Mesenchymal stem cell (in vitro differentiated cells and primary cell): ENCODE measurements at regions not wholly inside any gene's neighbourhood (a gene's known extent, or its start where the extent isn't known, plus 50 kb on each side); places are given as distances from the start of the nearest gene placed in this dataset.
"Not testable (repeated sequence)": the region's sequence is repeated elsewhere in the genome, so short reads cannot be mapped to it uniquely, and the experiment has no call there.

Experiments
- DNase-seq: peaks from one replicate; pipeline ENCODE4 v3.0.0-alpha.2; 2013
- H2AFZ ChIP-seq: one replicate; pipeline ENCODE4 v1.6.1; 2013; ENCODE audit warnings: low read depth, mild to moderate bottlenecking, control low read depth, inconsistent platforms, low read length, moderate library complexity
- H2AK5ac ChIP-seq: 2 replicates; pipeline ENCODE4 v1.6.1; 2013; ENCODE audit warnings: low read length, moderate library complexity, mild to moderate bottlenecking, inconsistent platforms; ENCODE audit not compliant: severe bottlenecking
- H2BK120ac ChIP-seq: one replicate; pipeline ENCODE4 v1.6.1; 2013; ENCODE audit warnings: low read depth, mild to moderate bottlenecking, inconsistent platforms, low read length, moderate library complexity
- H2BK12ac ChIP-seq, 2 experiments: one replicate each; pipeline ENCODE4 v1.6.1; 2013; ENCODE audit warnings: inconsistent platforms in 2 of 2, low read length in 2 of 2, mild to moderate bottlenecking in 2 of 2, moderate library complexity in 2 of 2, control low read depth in 1 of 2
- H2BK15ac ChIP-seq: one replicate; pipeline ENCODE4 v1.6.1; 2013; ENCODE audit warnings: mild to moderate bottlenecking, low read depth, inconsistent platforms; ENCODE audit not compliant: poor library complexity, severe bottlenecking
- H2BK5ac ChIP-seq: 2 replicates; pipeline ENCODE4 v1.6.1; 2013; ENCODE audit warnings: low read depth, mild to moderate bottlenecking, low read length, control low read depth, inconsistent platforms; ENCODE audit not compliant: poor library complexity, severe bottlenecking
- H3K14ac ChIP-seq, 2 experiments: one replicate each; pipeline ENCODE4 v1.6.1; 2013; ENCODE audit warnings: inconsistent platforms in 2 of 2, low read length in 2 of 2, control low read depth in 1 of 2, mild to moderate bottlenecking in 1 of 2, moderate library complexity in 1 of 2
- H3K18ac ChIP-seq, 2 experiments: one replicate each; pipeline ENCODE4 v1.6.1; 2013; ENCODE audit warnings: inconsistent platforms in 2 of 2, low read length in 2 of 2, control low read depth in 1 of 2, low read depth in 1 of 2, mild to moderate bottlenecking in 1 of 2
- H3K23ac ChIP-seq, 2 experiments: one replicate each; pipeline ENCODE4 v1.6.1; 2013; ENCODE audit warnings: inconsistent platforms in 2 of 2, low read length in 2 of 2, mild to moderate bottlenecking in 2 of 2, moderate library complexity in 2 of 2, control low read depth in 1 of 2
- H3K27ac ChIP-seq: 2 replicates; pipeline ENCODE4 v1.5.1; 2013; ENCODE audit warnings: mild to moderate bottlenecking, moderate library complexity, low read length, control low read depth, inconsistent platforms; ENCODE audit not compliant: poor library complexity, severe bottlenecking
- H3K27me3 ChIP-seq, 2 experiments: 2 replicates each; pipeline versions ENCODE4 v1.6.1 to v1.7.0; 2013; ENCODE audit warnings: low read length in 2 of 2, mild to moderate bottlenecking in 2 of 2, moderate library complexity in 2 of 2, control low read depth in 1 of 2, inconsistent platforms in 1 of 2; ENCODE audit not compliant: control insufficient read depth in 1 of 2, insufficient read depth in 1 of 2
- H3K36me3 ChIP-seq, 2 experiments: 2 replicates each; pipeline versions ENCODE4 v1.6.1 to v1.7.0; 2013; ENCODE audit warnings: low read length in 2 of 2, control low read depth in 1 of 2, inconsistent platforms in 1 of 2, low read depth in 1 of 2, mild to moderate bottlenecking in 1 of 2; ENCODE audit not compliant: insufficient read depth in 2 of 2, control insufficient read depth in 1 of 2
- H3K4ac ChIP-seq, 2 experiments: one replicate each; pipeline ENCODE4 v1.6.1; 2013; ENCODE audit warnings: inconsistent platforms in 2 of 2, low read length in 2 of 2, mild to moderate bottlenecking in 2 of 2, moderate library complexity in 2 of 2, control low read depth in 1 of 2, low read depth in 1 of 2
- H3K4me1 ChIP-seq: 2 replicates; pipeline ENCODE4 v1.6.1; 2013; ENCODE audit warnings: low read depth, low read length, control low read depth; ENCODE audit not compliant: control insufficient read depth, insufficient read depth
- H3K4me2 ChIP-seq: 2 replicates; pipeline ENCODE4 v1.6.1; 2013; ENCODE audit warnings: low read length, mild to moderate bottlenecking, inconsistent platforms; ENCODE audit not compliant: poor library complexity, severe bottlenecking
- H3K4me3 ChIP-seq, 2 experiments: 2 replicates each; pipeline versions ENCODE4 v1.5.1 to v1.7.0; 2013; ENCODE audit warnings: low read length in 2 of 2, mild to moderate bottlenecking in 2 of 2, control low read depth in 1 of 2, low read depth in 1 of 2; ENCODE audit not compliant: insufficient read depth in 1 of 2
- H3K79me1 ChIP-seq: replicated peaks from 2 replicates; pipeline ENCODE4 v1.6.1; 2013; ENCODE audit warnings: mild to moderate bottlenecking, control low read depth, low read length, inconsistent platforms; ENCODE audit not compliant: poor library complexity, severe bottlenecking
- H3K9ac ChIP-seq: 2 replicates; pipeline ENCODE4 v1.7.0; 2013; ENCODE audit warnings: mild to moderate bottlenecking, low read length, moderate library complexity
- H3K9me3 ChIP-seq: 2 replicates; pipeline ENCODE4 v1.7.0; 2013; ENCODE audit warnings: mild to moderate bottlenecking, low read length; ENCODE audit not compliant: control insufficient read depth
- H4K8ac ChIP-seq: one replicate; pipeline ENCODE4 v1.6.1; 2013; ENCODE audit warnings: inconsistent platforms, mild to moderate bottlenecking, low read length, moderate library complexity
- H4K91ac ChIP-seq: one replicate; pipeline ENCODE4 v1.6.1; 2013; ENCODE audit warnings: mild to moderate bottlenecking, low read length, inconsistent platforms
- WGBS: methylation state at CpG from one replicate; pipeline ENCODE4 v1.1.7; 2013; ENCODE audit warnings: mixed read lengths; 5-methylcytosine and 5-hydroxymethylcytosine counted together

DNA sequence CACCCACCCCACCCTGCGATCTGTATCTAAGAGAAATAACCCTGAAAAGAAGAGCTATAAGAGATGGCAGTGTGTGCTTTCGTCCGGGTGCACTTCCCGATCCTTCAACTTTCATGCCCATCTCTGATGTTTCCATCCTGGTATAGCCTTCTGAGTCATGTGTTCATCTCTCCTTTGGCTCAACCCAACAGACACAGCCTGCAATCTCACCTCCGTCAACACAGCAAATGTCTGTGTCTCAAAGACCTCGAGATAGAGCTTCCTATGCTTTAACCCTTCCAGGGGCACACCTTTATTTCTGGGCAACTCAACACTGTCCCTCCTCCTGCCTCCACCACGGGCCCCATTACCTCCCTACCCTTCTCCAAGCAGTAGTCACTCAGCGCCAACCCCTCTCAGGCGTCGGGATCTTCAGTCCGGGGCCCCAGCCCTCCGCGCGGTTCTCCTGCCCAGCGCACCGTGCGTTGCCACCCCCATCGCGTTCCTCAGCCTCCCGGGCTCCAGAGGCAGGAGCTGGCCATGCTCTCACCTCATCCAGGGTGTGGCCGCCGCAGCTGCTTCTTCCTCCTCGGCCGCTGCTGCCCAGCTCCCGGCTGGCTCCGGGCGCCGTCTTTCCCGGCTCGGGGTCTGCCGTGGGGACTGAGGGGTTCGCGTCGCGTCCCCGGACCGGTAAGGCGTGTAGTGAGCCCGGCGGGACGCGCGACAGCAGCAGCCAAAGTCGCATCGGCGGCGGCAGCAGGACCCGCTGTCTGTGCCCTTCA, 153.7 kb upstream of the NBPF19 start:
- no CpG with 5 or more reads among the region's 48 CpGs for WGBS
- not testable (repeated sequence) for H3K18ac ChIP-seq, H3K27me3 ChIP-seq, H2AK5ac ChIP-seq, H3K9me3 ChIP-seq, DNase-seq, H2BK5ac ChIP-seq, H4K91ac ChIP-seq, H3K4ac ChIP-seq, H3K14ac ChIP-seq, H4K8ac ChIP-seq, H3K79me1 ChIP-seq, H3K4me3 ChIP-seq, H3K23ac ChIP-seq, H3K27ac ChIP-seq, H2BK120ac ChIP-seq, H3K4me2 ChIP-seq, H2BK12ac ChIP-seq, H2BK15ac ChIP-seq, H3K36me3 ChIP-seq, H3K9ac ChIP-seq, H3K4me1 ChIP-seq, H2AFZ ChIP-seq

DNA sequence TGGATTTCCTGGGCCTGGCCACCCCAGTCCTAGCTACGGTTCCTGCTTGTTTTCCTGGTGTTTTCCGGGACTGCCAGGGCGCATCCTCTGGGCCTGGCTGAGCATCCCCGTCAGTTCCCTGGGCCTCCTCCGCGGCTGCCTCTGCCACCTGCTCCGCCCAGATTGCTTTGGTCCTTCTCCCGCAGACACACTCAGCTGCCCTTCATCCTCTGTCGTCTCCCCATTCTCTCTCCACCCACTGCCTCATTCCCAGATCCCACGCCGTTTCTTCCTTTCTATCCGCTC, 153.2 kb upstream of the NBPF19 start:
- H3K4me3 ChIP-seq, H3K18ac ChIP-seq, H3K27me3 ChIP-seq, H2BK5ac ChIP-seq, H2BK12ac ChIP-seq, H2BK120ac ChIP-seq, H3K14ac ChIP-seq, H3K27ac ChIP-seq, H3K4ac ChIP-seq, H2BK15ac ChIP-seq, H3K9me3 ChIP-seq, H2AFZ ChIP-seq, H3K9ac ChIP-seq, DNase-seq, H3K79me1 ChIP-seq, H3K36me3 ChIP-seq, H4K8ac ChIP-seq, H3K23ac ChIP-seq, H3K4me1 ChIP-seq, H3K4me2 ChIP-seq, H4K91ac ChIP-seq, H2AK5ac ChIP-seq: not testable (repeated sequence)
- WGBS, result no CpG with 5 or more reads among the region's 12 CpGs

DNA sequence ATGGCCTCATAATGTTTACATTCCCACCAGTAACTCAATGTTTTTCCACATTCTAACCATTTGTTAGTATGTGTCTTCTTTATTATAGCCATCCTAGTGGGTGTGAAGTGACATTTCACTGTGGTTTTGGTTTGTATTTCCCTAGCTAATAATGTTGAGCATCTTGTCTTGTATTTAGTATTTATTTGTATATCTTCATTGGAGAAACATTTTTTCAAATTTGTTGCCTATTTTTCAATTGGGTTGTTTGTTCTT, 144.8 kb upstream of the NBPF19 start:
- not testable (repeated sequence) for H3K4me2 ChIP-seq, DNase-seq, H2BK12ac ChIP-seq, H3K27ac ChIP-seq, H2BK15ac ChIP-seq, H4K8ac ChIP-seq, H4K91ac ChIP-seq, H3K23ac ChIP-seq, H3K4ac ChIP-seq, H3K18ac ChIP-seq, H3K27me3 ChIP-seq, H2BK120ac ChIP-seq, H2AFZ ChIP-seq, H3K9me3 ChIP-seq, H3K4me1 ChIP-seq, H3K14ac ChIP-seq, H3K4me3 ChIP-seq, H2BK5ac ChIP-seq, H3K79me1 ChIP-seq, H2AK5ac ChIP-seq, H3K9ac ChIP-seq, H3K36me3 ChIP-seq

DNA sequence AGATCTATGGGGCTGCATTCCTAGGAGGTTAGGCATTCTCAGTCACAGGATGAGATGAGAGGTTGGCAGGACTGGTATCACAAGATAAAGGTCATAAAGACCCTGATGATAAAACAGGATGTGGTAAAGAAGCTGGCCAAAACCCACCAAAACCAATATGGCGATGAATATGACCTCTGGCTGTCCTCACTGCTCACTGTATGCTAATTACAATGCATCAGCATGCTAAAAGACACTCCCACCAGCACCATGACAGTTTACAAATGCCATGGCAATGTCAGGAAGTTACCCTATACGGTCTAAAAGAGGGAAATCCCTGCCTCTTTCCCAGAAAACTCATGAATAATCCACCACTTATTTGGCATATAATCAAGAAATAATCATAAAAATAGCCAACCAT, 138.8 kb upstream of the NBPF19 start:
- not testable (repeated sequence) for H2BK15ac ChIP-seq, H3K4me3 ChIP-seq, H3K27me3 ChIP-seq, H3K27ac ChIP-seq, H3K9ac ChIP-seq, DNase-seq, H2BK5ac ChIP-seq, H2AK5ac ChIP-seq, H3K79me1 ChIP-seq, H2BK120ac ChIP-seq, H3K36me3 ChIP-seq, H3K9me3 ChIP-seq, H2BK12ac ChIP-seq, H3K4ac ChIP-seq, H2AFZ ChIP-seq, H3K4me1 ChIP-seq, H3K23ac ChIP-seq, H3K14ac ChIP-seq, H3K18ac ChIP-seq, H3K4me2 ChIP-seq, H4K8ac ChIP-seq, H4K91ac ChIP-seq
- no CpG with 5 or more reads among the region's 2 CpGs for WGBS
